Gastroesophageal sphincter (tissue), 4 donors: ENCODE measurements at regions not wholly inside any gene's neighbourhood (a gene's known extent, or its start where the extent isn't known, plus 50 kb on each side); places are given as distances from the start of the nearest gene placed in this dataset.

Experiments used
- ATAC-seq: fragments of 150-250 bp; one replicate; pipeline ENCODE4 v1.9.1; 2016; ENCODE audit warnings: mild to moderate bottlenecking, moderate library complexity
- H3K27ac ChIP-seq, 4 donors: fragments of 200-600 bp; sonication (generic) in 3 of 4; 1 replicate in 3 of 4; 2 replicates in 1 of 4; pipeline ENCODE4 v1.5.1; 2016 to 2019
- H3K27me3 ChIP-seq: fragments of 200-600 bp; sonication (generic); one replicate; pipeline ENCODE4 v1.5.1; 2019
- H3K36me3 ChIP-seq, 2 donors: fragments of 200-600 bp; sonication (generic); one replicate each; pipeline ENCODE4 v1.5.1; 2019; ENCODE audit warnings: control low read depth in 1 of 2
- H3K4me1 ChIP-seq, 3 donors: fragments of 200-600 bp; sonication (generic); 1 replicate in 2 of 3; 2 replicates in 1 of 3; pipeline ENCODE4 v1.5.1; 2016 to 2019; ENCODE audit warnings: control low read depth in 2 of 3
- H3K4me3 ChIP-seq, 2 donors: fragments of 200-600 bp; sonication (generic); one replicate each; pipeline ENCODE4 v1.5.1; 2019; ENCODE audit warnings: mild to moderate bottlenecking in 1 of 2, moderate library complexity in 1 of 2
- H3K9me3 ChIP-seq, 3 donors: fragments of 200-600 bp; sonication (generic); one replicate each; pipeline ENCODE4 v1.5.1; 2017 to 2019; ENCODE audit warnings: control low read depth in 2 of 3
- EP300 ChIP-seq: sonication (generic); formaldehyde crosslinking; IDR thresholded peaks from one replicate; pipeline ENCODE4 v1.6.1; 2017; ENCODE audit warnings: antibody characterized with exemption, mild to moderate bottlenecking
- POLR2A ChIP-seq, 2 donors: fragments of 450-650 bp; IDR thresholded peaks; one replicate each; pipeline ENCODE4 v1.6.1; 2017; ENCODE audit warnings: antibody characterized with exemption in 2 of 2, mild to moderate bottlenecking in 2 of 2, moderate library complexity in 1 of 2
- POLR2AphosphoS5 ChIP-seq: sonication (generic); formaldehyde crosslinking; IDR thresholded peaks from one replicate; pipeline ENCODE4 v1.6.1; 2017; ENCODE audit warnings: antibody characterized with exemption
- WGBS, 2 donors: methylation state at CpG; one replicate each; pipeline ENCODE4 v1.1.5; 2018; ENCODE audit warnings: low coverage in 1 of 2; 5-methylcytosine and 5-hydroxymethylcytosine counted together
- TF ChIP-seq, protein P1 (sequence below), 4 experiments: fragments of 200-600 bp in 2 of 4; fragments of 450-650 bp in 2 of 4; sonication (generic) in 1 of 4; IDR thresholded peaks; one replicate each; pipeline ENCODE4 v1.5.1; 2017 to 2019; ENCODE audit warnings: antibody characterized with exemption in 4 of 4, mild to moderate bottlenecking in 2 of 4, moderate library complexity in 2 of 4

GRCh38 chr18:1412655-1413322 is 508.1 kb downstream of the ADCYAP1 start:
- Histone ChIP-seq H3K36me3 (no peaks in the 10 kb centered on the region), H3K27me3 (no peaks in the 10 kb centered on the region), H3K4me3 (no peak overlapping the region), H3K9me3 (no peaks in the 10 kb centered on the region), H3K27ac (no peak overlapping the region), H3K4me1 (no peaks in the 10 kb centered on the region)
- no peak for TF ChIP-seq POLR2A (IDR thresholded peaks at IDR 0.05)
- no peak for TF ChIP-seq POLR2AphosphoS5
- no peak for TF ChIP-seq EP300
- TF ChIP-seq, protein P1, sequence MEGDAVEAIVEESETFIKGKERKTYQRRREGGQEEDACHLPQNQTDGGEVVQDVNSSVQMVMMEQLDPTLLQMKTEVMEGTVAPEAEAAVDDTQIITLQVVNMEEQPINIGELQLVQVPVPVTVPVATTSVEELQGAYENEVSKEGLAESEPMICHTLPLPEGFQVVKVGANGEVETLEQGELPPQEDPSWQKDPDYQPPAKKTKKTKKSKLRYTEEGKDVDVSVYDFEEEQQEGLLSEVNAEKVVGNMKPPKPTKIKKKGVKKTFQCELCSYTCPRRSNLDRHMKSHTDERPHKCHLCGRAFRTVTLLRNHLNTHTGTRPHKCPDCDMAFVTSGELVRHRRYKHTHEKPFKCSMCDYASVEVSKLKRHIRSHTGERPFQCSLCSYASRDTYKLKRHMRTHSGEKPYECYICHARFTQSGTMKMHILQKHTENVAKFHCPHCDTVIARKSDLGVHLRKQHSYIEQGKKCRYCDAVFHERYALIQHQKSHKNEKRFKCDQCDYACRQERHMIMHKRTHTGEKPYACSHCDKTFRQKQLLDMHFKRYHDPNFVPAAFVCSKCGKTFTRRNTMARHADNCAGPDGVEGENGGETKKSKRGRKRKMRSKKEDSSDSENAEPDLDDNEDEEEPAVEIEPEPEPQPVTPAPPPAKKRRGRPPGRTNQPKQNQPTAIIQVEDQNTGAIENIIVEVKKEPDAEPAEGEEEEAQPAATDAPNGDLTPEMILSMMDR (IDR thresholded peaks at IDR 0.05), result no peak
- no peak for ATAC-seq
- WGBS, 2 donors, result 19 to 30% methylated on average over 2 of the region's 2 CpGs

DNA sequence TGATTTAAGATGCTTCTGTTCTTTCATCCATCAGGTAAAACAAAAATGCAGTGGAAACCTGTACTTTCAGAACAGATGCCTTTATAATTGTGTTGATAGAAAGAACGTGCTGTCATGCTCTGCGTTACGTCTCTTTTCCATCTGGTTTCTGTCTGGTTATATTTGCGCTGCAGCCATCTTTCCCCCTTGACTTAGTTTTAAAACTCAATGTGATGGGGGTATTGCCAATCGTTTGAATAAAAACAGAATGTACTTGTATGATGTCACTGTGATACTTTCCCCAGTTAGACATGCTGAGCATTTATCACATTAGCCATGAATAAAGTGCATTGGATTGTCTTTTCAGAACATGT is 508.6 kb downstream of the ADCYAP1 start:
- no peaks in the 10 kb centered on the region for H3K9me3 ChIP-seq
- no peaks in the 10 kb centered on the region for H3K36me3 ChIP-seq
- no peaks in the 10 kb centered on the region for H3K4me1 ChIP-seq
- no peaks in the 10 kb centered on the region for H3K27me3 ChIP-seq
- no peak overlapping the region for H3K27ac ChIP-seq
- H3K4me3 ChIP-seq, result no peak overlapping the region
- WGBS, 2 donors, result 23 to 28% methylated on average over 5 of the region's 5 CpGs
- no peak for TF ChIP-seq POLR2AphosphoS5
- TF ChIP-seq POLR2A (IDR thresholded peaks at IDR 0.05), result no peak
- TF ChIP-seq, protein P1 (IDR thresholded peaks at IDR 0.05), result no peak
- no peak for ATAC-seq

- WGBS, 2 donors, result 82 to 87% methylated on average over 6 of the region's 6 CpGs
- no peaks in the 10 kb centered on the region for H3K27me3 ChIP-seq
- no peaks in the 10 kb centered on the region for H3K9me3 ChIP-seq
- no peak for ATAC-seq
- TF ChIP-seq, protein P1 (IDR thresholded peaks at IDR 0.05), result no peak
- TF ChIP-seq EP300, result no peak
- no peak for TF ChIP-seq POLR2A (IDR thresholded peaks at IDR 0.05)
- TF ChIP-seq POLR2AphosphoS5, result no peak
- no peak overlapping the region for H3K4me3 ChIP-seq
- no peaks in the 10 kb centered on the region for H3K4me1 ChIP-seq
- no peaks in the 10 kb centered on the region for H3K36me3 ChIP-seq
- H3K27ac ChIP-seq, result no peak overlapping the region
Observed at GRCh38 chr18:1416074-1416473, 511.4 kb downstream of the ADCYAP1 start.

DNA sequence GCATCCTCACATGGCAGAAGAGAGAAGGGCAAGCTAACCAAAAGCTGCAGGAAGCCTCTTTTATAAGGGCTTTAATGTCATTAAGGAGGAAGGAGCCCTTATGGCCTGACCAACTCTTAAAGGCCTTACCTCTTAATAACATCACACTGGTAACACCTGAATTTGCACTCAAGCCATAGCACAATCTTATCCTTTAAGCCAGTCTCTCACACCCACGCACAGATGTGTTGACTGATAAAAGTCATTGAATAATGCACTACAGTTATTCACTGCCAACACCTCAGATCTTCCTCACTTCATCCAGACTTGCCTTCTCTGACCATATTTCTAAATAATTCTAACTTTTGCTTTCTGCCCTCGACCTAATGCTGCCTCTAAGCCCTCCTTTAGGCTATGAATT is 516.8 kb downstream of the ADCYAP1 start:
- Histone ChIP-seq H3K27ac (no peak overlapping the region), H3K4me1 (no peaks in the 10 kb centered on the region), H3K36me3 (no peaks in the 10 kb centered on the region), H3K4me3 (no peak overlapping the region), H3K27me3 (no peaks in the 10 kb centered on the region), H3K9me3 (no peaks in the 10 kb centered on the region)
- no peak for ATAC-seq
- TF ChIP-seq EP300 (no peak), POLR2A (IDR thresholded peaks at IDR 0.05) (no peak), POLR2AphosphoS5 (no peak)
- TF ChIP-seq, protein P1 (IDR thresholded peaks at IDR 0.05), result no peak
- 50 to 72% methylated on average over 2 of the region's 2 CpGs for WGBS, 2 donors

DNA sequence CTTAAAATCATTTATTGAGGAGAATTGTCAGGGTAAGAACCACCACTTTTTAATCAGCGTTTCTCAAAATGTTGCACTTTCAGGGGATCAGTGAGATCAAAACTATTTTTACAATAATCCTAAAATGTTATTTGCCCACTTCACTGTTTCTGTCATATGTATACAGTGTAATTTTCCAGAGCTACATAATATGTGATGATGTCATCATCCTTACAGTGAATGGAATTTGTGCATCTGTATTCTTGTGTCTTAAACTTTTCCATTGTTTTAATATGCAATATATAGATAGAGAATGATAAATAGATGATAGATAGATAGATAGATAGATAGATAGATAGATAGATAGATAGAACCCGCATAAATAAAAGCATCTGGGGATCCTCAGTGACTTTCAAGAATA is 518.0 kb downstream of the ADCYAP1 start:
- H3K9me3 ChIP-seq, result no peaks in the 10 kb centered on the region
- H3K27me3 ChIP-seq, result no peaks in the 10 kb centered on the region
- no peaks in the 10 kb centered on the region for H3K4me1 ChIP-seq
- no peaks in the 10 kb centered on the region for H3K36me3 ChIP-seq
- 86 to 89% methylated on average over 2 of the region's 2 CpGs for WGBS, 2 donors
- no peak for TF ChIP-seq POLR2AphosphoS5
- TF ChIP-seq, protein P1 (IDR thresholded peaks at IDR 0.05), result no peak
- no peak for TF ChIP-seq POLR2A (IDR thresholded peaks at IDR 0.05)
- TF ChIP-seq EP300, result no peak
- H3K27ac ChIP-seq, result no peak overlapping the region
- no peak for ATAC-seq
- no peak overlapping the region for H3K4me3 ChIP-seq
